ENCODE measurements at regions not wholly inside any gene's neighbourhood (a gene's known extent, or its start where the extent isn't known, plus 50 kb on each side); places are given as distances from the start of the nearest gene placed in this dataset.

DNA sequence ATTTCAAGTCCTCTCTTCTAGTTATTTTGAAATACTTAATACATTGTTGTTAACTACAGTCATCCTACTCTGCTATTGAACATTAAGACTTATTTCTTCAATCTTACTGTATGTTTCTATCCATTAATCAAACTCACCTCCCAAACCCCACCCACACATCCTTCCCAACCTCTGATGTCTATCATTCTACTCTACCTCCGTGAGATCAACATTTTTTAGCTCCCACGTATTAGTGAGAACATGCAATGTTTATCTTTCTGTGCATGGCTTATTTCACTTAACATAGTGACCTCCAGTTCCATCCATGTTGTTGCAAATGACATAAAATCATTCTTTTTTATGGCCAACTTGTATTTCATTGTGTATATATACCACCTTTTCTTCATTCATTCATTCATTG, 236.6 kb upstream of the CTNNB1 start:
- no peak for DNase-seq

DNA sequence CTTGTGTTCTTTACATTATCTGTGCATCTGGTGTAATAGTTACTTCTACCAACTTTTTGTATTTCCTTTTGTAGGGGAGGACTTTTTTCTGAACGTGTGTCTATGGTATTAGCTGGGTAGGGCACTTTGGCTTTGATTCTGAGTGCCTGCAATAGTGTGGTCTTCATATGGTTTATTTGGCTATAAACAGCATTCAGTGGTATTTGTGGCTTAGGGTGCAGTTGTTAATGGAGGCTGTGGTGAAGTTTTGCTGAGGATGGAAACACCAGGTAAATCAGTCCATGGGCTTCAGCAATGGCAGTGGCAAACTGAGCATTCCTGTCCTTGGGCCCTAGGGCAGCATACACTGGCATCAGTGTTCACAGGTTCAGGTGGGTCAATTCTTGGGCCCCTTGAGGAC, 230.6 kb upstream of the CTNNB1 start:
- no peak for DNase-seq

DNA sequence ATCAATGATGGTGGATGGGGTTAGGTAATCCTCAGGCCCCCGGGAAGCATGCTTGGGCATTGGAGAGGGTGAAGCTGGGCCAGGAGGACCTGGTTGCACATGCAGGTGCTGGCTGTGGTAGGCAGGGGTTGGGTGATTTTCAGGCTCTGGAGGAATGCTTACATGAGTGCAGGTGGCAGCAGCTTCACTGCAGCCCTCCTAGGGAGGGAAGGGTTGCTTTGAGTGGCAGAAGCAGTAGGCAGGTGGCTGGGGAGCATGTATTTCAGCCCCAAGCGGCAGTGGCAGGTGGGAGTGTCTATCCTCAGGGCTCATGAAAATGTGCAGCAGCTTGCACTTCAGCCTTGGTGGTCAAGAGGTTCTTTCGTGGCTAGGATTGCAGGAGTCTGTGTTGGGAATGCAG, 230.0 kb upstream of the CTNNB1 start:
- no peak for DNase-seq

DNA sequence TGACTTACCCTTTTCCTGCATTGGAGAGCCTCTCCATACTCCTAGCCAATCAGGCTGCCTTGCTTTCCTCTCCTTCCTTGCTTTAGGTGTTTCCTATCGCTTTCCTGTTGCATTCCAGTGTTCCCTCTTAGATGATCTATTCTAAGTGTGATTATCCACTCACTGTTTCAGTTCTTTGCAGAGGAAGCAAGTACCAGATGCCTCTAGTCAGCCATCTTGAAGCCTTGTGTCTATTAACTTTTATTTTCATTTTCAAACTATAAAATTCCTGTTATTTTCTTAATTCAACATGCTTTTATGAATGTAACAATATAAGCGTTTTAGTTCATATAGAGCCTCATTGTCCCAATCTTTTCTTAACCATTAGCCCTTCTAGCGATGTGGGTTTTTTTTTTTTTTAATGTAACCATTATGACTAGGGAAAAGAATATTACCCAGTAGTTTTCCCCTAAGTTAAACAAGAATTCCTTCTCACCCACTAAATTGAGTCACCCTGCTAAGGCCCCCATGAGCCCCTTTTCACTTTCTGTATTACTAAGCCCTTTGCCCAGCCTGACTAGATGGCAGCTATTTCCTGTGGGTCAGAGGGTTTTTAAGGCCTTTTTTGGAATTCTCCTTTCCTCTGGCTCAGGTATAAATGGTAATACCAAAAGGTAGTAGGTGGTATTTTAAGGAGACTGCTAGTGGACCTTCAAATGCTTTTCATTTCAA, 229.4 kb upstream of the CTNNB1 start:
- no peak for DNase-seq

DNA sequence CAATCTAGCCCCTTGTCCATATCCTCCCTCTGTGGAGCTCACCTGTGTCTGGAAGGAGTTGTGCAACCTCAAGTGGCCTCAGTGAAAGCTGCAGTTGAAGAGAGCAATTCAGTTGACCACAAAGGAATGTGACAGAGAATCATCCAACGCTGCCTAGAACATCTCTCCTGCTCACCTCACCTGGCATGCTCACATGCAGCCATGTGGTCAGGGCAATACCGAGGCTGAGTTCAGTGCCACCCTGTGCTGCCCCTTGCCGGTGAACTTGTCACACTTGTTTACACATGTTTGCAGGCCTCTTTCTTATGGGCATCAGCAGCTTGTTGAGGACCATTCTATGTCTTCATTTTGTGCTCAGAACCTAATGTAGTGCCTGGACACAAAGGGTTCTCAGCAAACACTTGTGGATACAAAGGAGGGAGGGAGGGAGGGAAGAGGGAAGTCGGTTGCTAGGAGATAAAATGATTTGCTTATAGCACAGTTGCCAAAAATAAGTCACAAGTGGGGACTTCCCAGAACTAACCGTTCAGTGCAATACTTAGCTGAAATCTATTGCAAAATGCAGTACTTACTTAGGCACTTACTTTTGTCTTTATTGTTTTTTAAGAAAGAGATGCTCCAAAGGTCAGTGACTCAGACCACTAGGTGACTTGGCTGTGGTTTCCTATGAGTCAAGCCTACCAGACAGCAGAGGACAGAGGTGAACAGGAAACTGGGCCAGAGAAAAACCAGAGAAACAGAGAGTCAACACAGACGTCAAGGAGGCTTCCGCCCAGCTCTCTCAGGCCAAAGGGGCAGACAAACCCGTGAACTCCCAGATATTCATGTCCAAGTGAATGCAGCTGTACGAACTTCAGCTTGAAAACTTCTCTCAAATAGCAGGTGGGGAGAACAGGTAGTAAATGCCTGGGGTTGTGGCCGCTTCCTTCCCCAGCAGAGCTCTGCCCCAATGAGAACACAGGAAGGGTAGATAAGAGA, 227.8 kb upstream of the CTNNB1 start:
- no peak for DNase-seq

DNA sequence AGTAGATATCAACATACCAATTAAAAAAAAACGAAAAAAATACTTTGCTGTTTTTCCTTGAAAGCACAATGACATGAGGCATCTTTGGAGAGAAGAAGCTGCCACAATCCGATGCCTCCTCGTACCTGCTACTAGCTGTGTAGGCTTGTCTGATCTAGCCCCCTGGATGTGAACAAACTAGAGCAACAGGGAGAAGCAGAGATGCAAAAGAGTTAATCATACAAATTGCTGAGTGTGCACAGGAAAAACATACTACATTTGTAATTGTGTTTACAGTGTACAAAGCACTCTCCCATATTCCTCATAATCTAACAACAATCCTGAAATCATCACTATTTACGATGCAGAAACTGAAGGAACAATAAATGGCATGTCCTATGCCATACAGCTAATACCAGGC, 227.0 kb upstream of the CTNNB1 start:
- DNase-seq = no peak

DNA sequence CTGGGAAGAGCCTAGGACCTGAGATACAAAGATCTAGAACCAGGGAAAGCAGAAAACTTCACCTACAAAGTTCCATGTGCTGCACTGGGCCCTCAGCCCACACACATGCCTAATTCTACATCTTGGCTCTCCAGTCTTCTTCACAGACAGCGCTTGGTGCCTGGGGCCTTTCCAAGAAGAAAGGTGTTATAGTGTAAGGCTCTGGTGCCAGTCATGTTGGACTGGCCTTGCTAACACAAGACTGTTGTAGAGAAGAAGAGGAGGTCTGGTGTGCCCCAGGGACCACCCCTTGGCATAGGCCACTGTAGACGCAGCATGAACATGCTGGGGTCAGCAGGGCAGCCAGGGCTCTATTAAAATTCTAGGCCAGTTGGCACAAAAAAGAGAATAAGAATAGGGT, 226.2 kb upstream of the CTNNB1 start:
- no peak for DNase-seq

DNA sequence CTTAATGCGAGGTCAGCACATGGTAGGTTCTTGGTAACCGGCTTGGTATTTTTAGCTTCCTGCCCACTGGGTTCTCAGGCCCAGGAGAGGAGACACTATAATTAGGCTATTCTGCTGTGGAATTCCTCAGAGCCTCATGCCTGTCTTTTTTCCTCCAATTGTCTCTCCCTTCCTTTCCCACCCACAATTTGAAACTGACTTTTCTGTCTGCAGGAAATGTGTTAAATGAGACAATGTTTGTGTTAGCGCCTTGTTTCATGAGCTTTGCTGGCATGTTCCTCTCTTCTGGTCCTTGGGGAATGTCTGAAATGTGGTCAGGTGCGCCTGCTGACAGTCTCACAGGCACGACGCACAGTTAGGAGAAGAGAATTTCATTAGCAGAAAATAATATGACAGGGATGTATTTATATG, 223.6 kb upstream of the CTNNB1 start:
- DNase-seq = no peak

DNA sequence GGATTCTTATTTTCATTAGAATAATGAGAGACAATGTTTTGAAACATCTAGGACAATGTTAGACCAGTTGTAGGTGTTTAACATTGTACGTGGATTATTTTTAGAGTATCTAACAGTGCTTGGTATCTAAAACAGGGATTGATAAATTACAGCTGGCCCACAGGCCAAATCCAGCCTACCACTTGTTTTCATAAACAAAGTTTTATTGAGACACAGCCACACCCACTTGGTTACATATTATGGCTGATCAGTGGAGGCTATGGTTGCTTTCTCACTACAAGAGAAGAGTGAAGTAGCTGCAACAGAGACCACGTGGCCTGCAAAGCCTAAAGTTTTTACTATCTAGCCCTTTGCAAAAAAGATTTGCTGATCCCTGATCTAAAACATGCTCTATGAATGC, 223.1 kb upstream of the CTNNB1 start:
- no peak for DNase-seq

DNA sequence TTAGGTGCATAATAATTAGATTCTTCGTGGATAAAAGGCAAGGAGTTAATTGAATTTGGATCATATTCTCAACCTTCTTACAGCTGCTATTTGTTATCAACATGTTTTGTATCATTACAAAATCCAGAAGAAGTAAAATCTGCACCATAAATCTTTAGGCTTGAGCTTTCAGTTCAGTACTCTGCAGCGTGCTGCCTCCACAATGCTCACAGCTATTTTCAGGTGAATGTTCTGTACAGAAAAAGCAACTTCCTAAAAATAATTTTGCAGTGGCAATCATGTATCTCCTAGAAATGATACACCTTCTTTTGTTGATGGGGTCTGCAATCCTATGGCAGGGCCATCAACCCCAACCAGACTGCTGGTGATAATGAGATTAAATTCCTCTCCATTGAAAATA, 220.9 kb upstream of the CTNNB1 start:
- DNase-seq = no peak

DNA sequence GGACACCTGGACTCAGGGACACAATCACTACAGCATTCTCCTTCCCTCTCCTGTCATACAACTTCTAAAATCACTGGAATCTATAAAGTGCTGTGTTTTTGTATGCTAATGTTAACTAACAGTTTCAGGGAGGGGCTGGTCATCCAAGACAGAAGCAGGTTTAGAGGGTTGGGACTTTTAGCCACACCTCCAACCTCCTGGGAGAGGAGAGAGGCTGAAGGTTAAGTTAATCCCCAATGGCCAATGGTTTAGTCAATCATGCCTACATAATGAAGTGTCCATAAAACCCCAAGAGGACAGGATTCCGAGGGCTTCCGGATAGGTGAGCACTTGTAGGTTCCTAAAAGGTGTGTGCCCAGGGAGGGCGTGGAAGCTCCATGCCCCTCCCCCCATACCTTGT, 219.3 kb upstream of the CTNNB1 start:
- no peak for DNase-seq

DNA sequence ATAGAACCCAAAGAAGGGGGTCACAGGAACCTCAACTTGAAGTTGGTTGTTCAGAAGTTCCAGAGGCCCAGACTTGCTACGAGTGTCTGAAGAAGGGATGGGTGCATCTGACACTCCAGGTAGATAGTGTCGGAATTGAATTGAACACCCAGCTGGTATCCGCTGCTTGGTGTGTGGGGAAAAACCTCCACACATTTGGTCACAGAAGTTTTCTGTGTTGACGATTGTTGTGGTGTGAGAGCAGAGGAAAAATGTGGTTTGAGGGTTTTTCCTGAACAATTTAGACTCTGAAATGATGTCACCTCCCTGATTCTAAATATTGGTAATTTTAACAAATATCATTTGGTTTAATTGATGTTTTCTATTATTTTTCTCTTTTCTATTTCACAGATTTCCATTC, 218.8 kb upstream of the CTNNB1 start:
- no peak for DNase-seq

DNA sequence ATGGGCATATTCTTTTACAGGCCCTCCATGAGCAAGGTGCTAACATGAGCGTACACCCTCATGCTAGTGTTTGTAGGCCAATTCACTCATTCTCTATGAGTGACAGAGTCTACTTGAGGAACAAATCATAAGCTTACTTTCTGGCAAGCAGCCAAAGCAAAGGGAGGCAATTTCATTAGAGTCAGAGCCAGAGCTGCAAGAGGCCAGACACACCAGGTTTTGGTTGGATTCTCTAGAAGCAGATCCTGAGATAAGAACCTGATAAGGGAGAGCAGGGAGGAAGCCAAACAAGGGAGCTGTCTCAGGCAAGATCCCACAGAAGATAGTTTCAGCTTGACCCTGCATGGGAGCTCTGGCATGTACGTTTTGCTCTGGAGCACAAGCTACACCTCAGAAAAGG, 214.1 kb upstream of the CTNNB1 start:
- DNase-seq = no peak

DNA sequence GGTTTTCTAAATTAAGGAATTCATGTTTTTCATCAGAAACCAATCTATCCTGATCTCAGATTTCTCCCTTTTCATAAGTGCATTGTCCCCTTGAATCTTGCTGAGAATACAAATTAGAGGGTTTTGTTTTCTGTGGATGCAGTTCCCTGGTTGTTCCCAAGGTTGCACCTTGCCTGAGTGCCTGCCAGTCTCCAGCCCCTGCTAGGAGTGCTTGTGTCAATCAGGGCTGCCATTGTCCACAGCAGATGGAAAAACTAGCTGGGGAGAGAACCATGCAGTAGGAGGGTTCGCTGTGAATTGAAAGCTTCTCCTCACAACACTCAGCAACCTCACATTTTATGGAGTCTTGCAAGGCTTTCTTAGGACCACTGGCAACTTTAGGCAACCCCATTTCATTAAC, 210.8 kb upstream of the CTNNB1 start:
- no peak for DNase-seq

DNA sequence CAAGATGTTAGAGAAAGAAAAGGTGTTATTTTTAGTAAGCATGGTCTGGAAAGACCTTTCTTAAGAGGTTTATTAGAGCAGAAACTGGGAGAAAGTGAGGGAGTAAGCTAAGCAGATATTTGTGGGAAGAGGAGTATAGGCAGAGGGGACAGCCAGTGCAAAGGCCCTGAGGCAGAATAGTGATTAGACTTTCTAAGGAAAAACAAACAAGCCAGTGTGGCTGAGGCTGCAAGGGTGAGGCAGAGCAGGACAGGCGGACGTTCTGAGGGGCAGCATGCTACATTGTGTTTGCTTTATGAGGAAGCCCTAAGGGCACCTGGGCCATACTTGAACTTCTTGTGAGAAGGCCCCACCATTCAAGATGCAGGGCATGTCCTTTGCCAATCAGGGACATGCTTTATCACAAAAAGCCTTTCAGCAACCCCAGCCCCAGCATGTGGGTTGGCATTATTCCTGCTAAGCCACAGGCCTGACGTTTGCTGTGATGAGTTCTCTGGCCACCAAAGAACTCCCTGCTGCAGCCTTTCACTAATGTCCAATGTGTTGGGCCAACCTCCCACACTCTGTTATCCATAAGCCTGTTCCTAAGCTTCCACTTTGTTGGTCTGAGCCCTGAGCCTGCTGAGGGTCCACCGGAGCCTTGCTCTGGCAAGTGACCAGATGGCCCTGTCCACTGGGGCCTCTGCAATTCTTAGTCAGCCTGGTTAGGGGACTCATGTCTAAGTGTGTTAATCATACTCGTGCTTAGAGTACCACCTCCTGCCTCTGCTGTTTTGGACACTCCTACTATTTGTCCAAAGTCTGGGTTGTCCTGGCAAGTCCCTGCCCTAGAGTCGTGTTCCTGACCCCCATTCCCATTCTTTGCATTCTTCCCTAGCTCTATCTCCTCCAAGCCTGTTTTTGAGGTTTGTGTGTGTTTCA, 209.9 kb upstream of the CTNNB1 start:
- no peak for DNase-seq

DNA sequence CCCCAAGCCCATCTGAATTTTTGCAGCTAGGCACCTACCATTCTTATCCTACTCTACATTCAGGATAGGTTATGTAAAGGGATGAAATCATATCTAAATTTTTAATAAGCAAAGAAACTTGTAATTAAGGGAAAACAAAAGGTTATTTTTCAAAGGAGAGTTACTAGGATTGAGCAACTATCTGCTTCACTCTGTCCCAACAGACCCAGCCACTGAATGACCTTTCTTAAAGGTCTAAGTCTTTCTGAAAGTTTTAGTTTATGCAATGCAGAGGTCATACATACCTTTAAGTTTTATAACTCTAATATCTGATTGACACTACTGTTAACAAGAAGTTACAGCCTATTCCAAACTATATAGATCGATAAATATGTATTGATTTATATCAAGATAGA, 209.2 kb upstream of the CTNNB1 start:
- no peak for DNase-seq

DNA sequence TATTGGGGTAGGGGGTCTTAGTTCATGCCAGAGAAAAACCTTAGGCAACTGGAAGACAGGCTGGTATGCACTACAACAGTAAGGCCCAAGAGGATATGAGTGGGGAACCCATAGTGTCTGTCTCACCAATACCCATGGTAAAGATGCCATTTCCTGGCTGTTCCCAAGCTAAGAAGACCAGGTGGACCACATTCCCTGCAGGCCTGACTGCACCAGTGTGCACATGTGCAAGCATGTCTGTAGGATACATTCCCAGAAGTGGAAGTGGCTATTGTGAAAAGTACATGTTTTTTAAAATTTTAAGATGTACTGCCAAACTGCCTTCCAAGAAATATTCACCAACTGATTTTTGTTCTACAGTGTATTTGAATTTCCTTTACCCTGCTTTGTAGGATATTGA, 207.3 kb upstream of the CTNNB1 start:
- no peak for DNase-seq

DNA sequence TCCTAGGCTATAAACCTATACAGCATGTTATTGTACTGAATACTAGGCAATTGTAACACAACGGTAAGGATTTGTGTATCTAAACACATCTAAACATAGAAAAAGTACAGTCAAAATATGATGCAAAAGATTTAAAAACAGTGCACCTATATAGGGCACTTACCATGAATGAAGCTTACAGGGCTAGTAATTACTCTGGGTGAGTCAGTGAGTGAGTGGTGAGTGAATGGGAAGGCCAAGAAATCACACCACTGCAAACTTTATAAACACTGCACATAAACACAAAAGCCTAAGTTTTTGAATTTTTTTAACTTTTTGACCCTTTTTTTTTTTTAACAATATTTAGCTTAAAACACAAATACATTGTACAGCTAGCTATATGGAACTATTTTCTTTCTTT, 204.7 kb upstream of the CTNNB1 start:
- DNase-seq = no peak

DNA sequence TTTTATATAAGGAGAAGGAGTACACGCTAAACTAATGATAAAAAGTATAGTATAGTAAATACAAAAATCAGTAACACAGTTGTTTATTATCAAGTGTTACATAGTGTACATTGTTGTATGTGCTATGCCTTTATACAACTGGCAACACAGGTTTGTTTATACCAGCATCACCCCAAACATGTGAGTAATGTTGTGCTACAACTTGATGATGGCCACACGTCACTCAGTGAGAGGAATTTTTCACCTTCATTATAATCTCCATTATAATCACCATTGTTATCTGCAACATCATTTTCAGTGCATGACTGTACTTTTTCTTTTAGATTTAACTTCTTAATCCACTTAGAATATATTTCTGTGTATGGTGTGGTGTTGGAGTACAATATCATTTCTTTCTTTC, 204.0 kb upstream of the CTNNB1 start:
- no peak for DNase-seq

DNA sequence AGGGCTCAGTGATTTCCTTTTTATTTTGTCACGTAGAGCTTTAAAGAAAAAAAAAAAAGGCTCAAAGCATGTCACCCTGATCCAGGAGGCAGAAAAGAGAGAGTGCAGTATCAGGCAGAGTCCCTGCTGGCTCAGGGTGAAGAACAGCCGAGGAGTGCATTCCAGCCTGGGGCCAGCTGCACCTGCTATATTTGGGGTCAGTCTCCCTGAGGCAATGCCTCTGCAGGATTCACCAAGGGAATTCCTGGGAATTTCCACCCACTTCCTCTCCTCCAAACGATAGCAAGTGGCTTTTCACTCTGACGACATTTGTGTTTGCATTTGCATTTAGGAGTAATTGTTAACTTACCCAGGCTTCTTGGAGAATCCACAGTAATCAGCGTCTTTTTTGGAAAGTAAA, 202.9 kb upstream of the CTNNB1 start:
- no peak for DNase-seq

DNA sequence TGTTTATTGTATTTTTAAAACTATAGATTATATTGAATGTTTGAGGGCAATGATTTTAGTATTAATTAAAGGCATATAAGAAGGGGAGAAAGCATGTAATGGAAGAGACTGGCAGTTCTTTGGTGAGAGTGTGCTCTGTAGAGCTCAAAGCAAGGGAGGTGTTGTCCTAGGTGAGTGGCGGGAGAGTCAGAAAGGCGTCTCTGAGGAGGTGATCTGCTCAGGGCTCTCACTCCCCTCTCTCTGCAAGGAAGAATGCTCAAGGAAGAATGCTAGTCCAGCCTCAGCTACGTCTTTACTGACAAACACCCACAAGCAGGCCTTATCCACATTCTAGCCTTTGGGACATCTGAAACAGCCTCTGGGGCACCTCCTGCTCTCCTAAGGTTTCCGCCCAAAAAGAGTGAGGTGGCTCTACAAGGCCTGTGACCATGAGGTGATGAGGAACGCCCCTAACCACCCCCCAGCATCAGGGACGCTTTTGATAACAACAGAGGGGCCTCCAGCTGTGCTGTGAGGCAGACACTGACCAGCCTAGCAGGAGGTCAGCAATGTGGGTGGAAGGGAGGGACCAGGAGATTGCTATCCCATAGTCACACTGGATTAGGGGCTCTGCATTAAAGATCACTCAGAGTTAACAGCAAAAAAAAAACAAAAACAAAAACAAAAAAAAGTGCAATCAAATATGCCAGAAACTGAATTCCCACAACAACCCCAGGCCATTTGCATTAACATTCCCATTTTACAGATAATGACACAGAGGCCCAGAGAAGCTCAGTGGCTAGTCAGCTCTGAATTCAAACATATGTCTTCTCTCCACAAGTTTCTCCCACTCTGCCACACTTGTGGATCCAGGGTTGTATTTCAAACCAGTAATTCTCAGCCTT, 202.2 kb upstream of the CTNNB1 start:
- DNase-seq = no peak

Measured in CD4-positive, alpha-beta T cell treated with Interleukin-6 for 4 hours (primary cell).